ENCODE measurements at regions not wholly inside any gene's neighbourhood (a gene's known extent, or its start where the extent isn't known, plus 50 kb on each side); places are given as distances from the start of the nearest gene placed in this dataset.

GRCh38 chr10:28930514-28931495 is 253.5 kb downstream of the BAMBI start:
- DNase-seq = no peak

- DNase-seq = no peak
These were observed 257.7 kb downstream of the BAMBI start for GRCh38 chr10:28935061-28935460.

- DNase-seq = no peak
These were observed 260.6 kb downstream of the BAMBI start for GRCh38 chr10:28937959-28938358.

GRCh38 chr10:28938745-28939144 is 261.4 kb downstream of the BAMBI start:
- no peak for DNase-seq

GRCh38 chr10:28939281-28940157 is 262.2 kb downstream of the BAMBI start:
- DNase-seq = no peak

GRCh38 chr10:28940158-28940888 is 263.0 kb downstream of the BAMBI start:
- no peak for DNase-seq

GRCh38 chr10:28942012-28942411 is 264.7 kb downstream of the BAMBI start:
- no peak for DNase-seq

GRCh38 chr10:28945959-28946358 is 268.6 kb downstream of the BAMBI start:
- DNase-seq = no peak

GRCh38 chr10:28946479-28946878 is 269.2 kb downstream of the BAMBI start:
- DNase-seq = no peak

- DNase-seq = no peak
These were observed 269.9 kb downstream of the BAMBI start for GRCh38 chr10:28947171-28947570.

GRCh38 chr10:28948046-28948445 is 270.7 kb downstream of the BAMBI start:
- DNase-seq = no peak

- no peak for DNase-seq
These were observed 272.0 kb downstream of the BAMBI start for GRCh38 chr10:28949005-28950004.

- no peak for DNase-seq
These were observed 274.2 kb downstream of the BAMBI start for GRCh38 chr10:28951484-28951883.

GRCh38 chr10:28952523-28952922 is 275.2 kb downstream of the BAMBI start:
- DNase-seq = no peak

- DNase-seq = no peak
These were observed 276.9 kb downstream of the BAMBI start for GRCh38 chr10:28954211-28954610.

- no peak for DNase-seq
These were observed 281.1 kb downstream of the BAMBI start for GRCh38 chr10:28958468-28958867.

- no peak for DNase-seq
These were observed 282.7 kb downstream of the BAMBI start for GRCh38 chr10:28959850-28960501.

- DNase-seq = no peak
These were observed 285.4 kb downstream of the BAMBI start for GRCh38 chr10:28962768-28963167.

GRCh38 chr10:28963539-28964221 is 286.4 kb downstream of the BAMBI start:
- DNase-seq = no peak

GRCh38 chr10:28965937-28966336 is 288.6 kb downstream of the BAMBI start:
- no peak for DNase-seq
